A673 (cell line): ENCODE measurements at regions not wholly inside any gene's neighbourhood (a gene's known extent, or its start where the extent isn't known, plus 50 kb on each side); places are given as distances from the start of the nearest gene placed in this dataset.

Experiments
- BruUV-seq: library from RNA; stranded (reverse); fragments of 400-500 nt; replicated peaks from 2 replicates; lab custom pipeline; 2021; lab: Mats Ljungman, UMichigan
- CTCF ChIA-PET: fragments of 300-600 bp; sonication (Branson Sonifier 250); formaldehyde crosslinking; loops from one replicate; lab custom pipeline; 2022; ENCODE audit warnings: antibody characterized with exemption; lab: Charles Lee
- POLR2A ChIA-PET: fragments of 300-600 bp; sonication (Branson Sonifier 250); formaldehyde crosslinking; loops from one replicate; lab custom pipeline; 2022; ENCODE audit warnings: antibody characterized with exemption; ENCODE audit not compliant: low non-redundant PET; lab: Charles Lee
- DNase-seq: peaks from one replicate; pipeline ENCODE4 v3.0.0-alpha.2; 2015; ENCODE audit warnings: low spot score
- H3K27ac ChIP-seq: fragments of 200-600 bp; sonication (generic); 2 replicates; pipeline ENCODE4 v1.5.1; 2016; ENCODE audit warnings: mixed run types, low read depth, mild to moderate bottlenecking, mixed read lengths, antibody characterized with exemption, low read length; ENCODE audit not compliant: poor library complexity, severe bottlenecking
- H3K27me3 ChIP-seq: fragments of 200-600 bp; sonication (generic); replicated peaks from 2 replicates; pipeline ENCODE4 v1.6.1; 2017; ENCODE audit warnings: mixed run types, low read depth, mild to moderate bottlenecking, mixed read lengths, antibody characterized with exemption, low read length; ENCODE audit not compliant: insufficient read depth, poor library complexity
- H3K36me3 ChIP-seq: fragments of 200-600 bp; sonication (generic); 2 replicates; pipeline ENCODE4 v1.6.1; 2016; ENCODE audit warnings: mixed run types, mild to moderate bottlenecking, mixed read lengths, antibody characterized with exemption, low read length; ENCODE audit not compliant: insufficient read depth, poor library complexity, severe bottlenecking
- H3K4me1 ChIP-seq: fragments of 200-600 bp; sonication (generic); 2 replicates; pipeline ENCODE4 v1.6.1; 2017; ENCODE audit warnings: mixed run types, mild to moderate bottlenecking, mixed read lengths, antibody characterized with exemption, low read length; ENCODE audit not compliant: insufficient read depth, poor library complexity, severe bottlenecking
- H3K4me3 ChIP-seq: fragments of 200-600 bp; sonication (generic); 2 replicates; pipeline ENCODE4 v1.5.1; 2016; ENCODE audit warnings: low read depth, mixed run types, mild to moderate bottlenecking, mixed read lengths, low read length; ENCODE audit not compliant: poor library complexity, severe bottlenecking
- H3K9me3 ChIP-seq: fragments of 200-600 bp; sonication (generic); 2 replicates; pipeline ENCODE4 v1.6.1; 2016; ENCODE audit warnings: mixed run types, low read depth, mild to moderate bottlenecking, mixed read lengths, antibody characterized with exemption, low read length; ENCODE audit not compliant: poor library complexity, severe bottlenecking
- EZH2 ChIP-seq: fragments of 200-600 bp; sonication (generic); IDR thresholded peaks from 2 replicates; pipeline ENCODE4 v1.6.1; 2017; ENCODE audit warnings: borderline replicate concordance, low read depth, mild to moderate bottlenecking, mixed read lengths, antibody characterized with exemption, low read length; ENCODE audit not compliant: poor library complexity, severe bottlenecking
- intact Hi-C: fragments of 100-400 bp; cut with micrococcal nuclease; formaldehyde crosslinking; loops from one replicate; pipeline ENCODE4 v1.10.0; 2022; ENCODE audit not compliant: unreplicated experiment
- TF ChIP-seq, protein P1 (sequence below): fragments of 300-800, 200-600 bp; sonication (generic); conservative IDR thresholded peaks from 2 replicates; pipeline ENCODE4 v1.5.1; 2017; ENCODE audit warnings: low read depth, mild to moderate bottlenecking, antibody characterized with exemption, low read length, moderate library complexity, mixed read lengths

DNA sequence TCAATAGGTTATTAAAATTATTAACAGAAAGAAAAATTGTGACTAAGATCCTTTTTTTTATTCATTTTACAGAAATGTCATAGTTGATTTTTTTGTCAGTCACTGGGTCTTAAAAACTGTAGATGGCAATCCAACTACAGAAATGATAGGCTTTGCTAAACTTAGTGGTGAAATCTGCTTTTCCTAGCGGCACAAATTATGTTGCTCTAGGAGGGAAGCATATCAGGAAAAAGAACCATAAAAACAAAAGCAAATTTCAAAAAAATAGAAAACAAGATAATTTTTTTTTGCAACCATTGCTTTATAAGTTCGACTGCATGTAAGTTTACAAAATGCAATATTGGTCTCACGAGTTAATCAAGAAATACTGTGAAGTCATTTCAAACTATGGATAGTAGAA, 443.5 kb upstream of the IGFBP7 start:
- Histone ChIP-seq H3K9me3 (no peaks in the 10 kb centered on the region), H3K4me1 (no peaks in the 10 kb centered on the region), H3K27me3 (no peaks in the 10 kb centered on the region), H3K27ac (no peak overlapping the region), H3K4me3 (no peak overlapping the region), H3K36me3 (no peaks in the 10 kb centered on the region)
- TF ChIP-seq, protein P1, sequence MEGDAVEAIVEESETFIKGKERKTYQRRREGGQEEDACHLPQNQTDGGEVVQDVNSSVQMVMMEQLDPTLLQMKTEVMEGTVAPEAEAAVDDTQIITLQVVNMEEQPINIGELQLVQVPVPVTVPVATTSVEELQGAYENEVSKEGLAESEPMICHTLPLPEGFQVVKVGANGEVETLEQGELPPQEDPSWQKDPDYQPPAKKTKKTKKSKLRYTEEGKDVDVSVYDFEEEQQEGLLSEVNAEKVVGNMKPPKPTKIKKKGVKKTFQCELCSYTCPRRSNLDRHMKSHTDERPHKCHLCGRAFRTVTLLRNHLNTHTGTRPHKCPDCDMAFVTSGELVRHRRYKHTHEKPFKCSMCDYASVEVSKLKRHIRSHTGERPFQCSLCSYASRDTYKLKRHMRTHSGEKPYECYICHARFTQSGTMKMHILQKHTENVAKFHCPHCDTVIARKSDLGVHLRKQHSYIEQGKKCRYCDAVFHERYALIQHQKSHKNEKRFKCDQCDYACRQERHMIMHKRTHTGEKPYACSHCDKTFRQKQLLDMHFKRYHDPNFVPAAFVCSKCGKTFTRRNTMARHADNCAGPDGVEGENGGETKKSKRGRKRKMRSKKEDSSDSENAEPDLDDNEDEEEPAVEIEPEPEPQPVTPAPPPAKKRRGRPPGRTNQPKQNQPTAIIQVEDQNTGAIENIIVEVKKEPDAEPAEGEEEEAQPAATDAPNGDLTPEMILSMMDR = no peak
- no peak for TF ChIP-seq EZH2
- ChIA-PET CTCF (no interaction called here), POLR2A (no interaction called here)
- BruUV-seq = no TSS peak
- intact Hi-C loops = no loop called here
- no peak for DNase-seq

DNA sequence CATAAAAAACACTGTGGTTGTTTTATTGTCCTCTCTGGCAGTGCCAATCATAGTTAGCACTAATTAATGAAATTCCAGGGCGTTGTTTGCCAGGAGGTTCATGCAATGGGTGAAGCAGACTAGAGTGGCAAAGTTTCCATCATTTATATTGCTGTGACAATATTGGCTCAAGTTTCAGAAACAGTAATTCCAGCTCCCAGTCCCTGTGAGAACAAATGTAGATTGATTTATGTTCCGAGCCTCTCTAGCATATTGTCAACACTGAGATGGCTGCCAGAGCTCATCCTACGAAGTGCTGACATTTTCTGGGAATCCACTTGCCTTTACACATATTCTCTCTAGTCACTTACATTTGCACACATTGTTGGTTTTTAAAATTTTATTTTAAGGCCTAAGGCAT, 440.0 kb upstream of the IGFBP7 start:
- Histone ChIP-seq H3K4me1 (no peaks in the 10 kb centered on the region), H3K9me3 (no peaks in the 10 kb centered on the region), H3K4me3 (no peak overlapping the region), H3K36me3 (no peaks in the 10 kb centered on the region), H3K27ac (no peak overlapping the region), H3K27me3 (no peaks in the 10 kb centered on the region)
- no TSS peak for BruUV-seq
- intact Hi-C loops = no loop called here
- ChIA-PET CTCF (no interaction called here), POLR2A (no interaction called here)
- TF ChIP-seq EZH2 = no peak
- TF ChIP-seq, protein P1 = no peak
- no peak for DNase-seq

DNA sequence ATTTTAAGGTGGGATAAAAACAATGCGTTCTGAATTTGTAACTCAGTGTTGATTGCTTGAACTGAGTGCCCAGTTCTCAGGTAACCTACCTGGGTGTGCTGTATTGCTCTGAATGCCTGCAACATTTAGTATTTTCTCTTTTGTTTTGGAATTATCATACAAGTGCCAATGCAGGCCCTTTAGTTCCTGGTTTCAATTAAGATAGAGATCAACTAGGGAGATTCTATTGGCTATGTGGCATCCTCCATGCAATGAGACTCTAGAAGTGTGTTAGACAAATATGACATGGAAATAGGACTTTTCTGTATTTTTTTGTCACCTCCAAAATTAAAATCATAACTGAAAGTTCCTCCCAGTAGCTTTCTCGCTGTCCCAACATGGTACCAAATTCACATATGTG, 438.7 kb upstream of the IGFBP7 start:
- Histone ChIP-seq H3K4me1 (no peaks in the 10 kb centered on the region), H3K27ac (no peak overlapping the region), H3K4me3 (no peak overlapping the region), H3K36me3 (no peaks in the 10 kb centered on the region), H3K27me3 (no peaks in the 10 kb centered on the region), H3K9me3 (no peaks in the 10 kb centered on the region)
- DNase-seq = no peak
- ChIA-PET CTCF (no interaction called here), POLR2A (no interaction called here)
- BruUV-seq = no TSS peak
- intact Hi-C loops = no loop called here
- TF ChIP-seq, protein P1 = no peak
- no peak for TF ChIP-seq EZH2
